Nephron progenitor cell (in vitro differentiated cells): ENCODE measurements at regions not wholly inside any gene's neighbourhood (a gene's known extent, or its start where the extent isn't known, plus 50 kb on each side); places are given as distances from the start of the nearest gene placed in this dataset.

Experiments used
- DNase-seq: peaks from one replicate; pipeline ENCODE4 v3.0.0; 2021
- H3K27ac Mint-ChIP-seq: 2 replicates; pipeline ENCODE4 v1.8.0; 2021; ENCODE audit warnings: mild to moderate bottlenecking, moderate library complexity, mixed read lengths
- H3K27me3 Mint-ChIP-seq: 2 replicates; pipeline ENCODE4 v1.8.0; 2021; ENCODE audit warnings: mild to moderate bottlenecking, low read depth, mixed read lengths; ENCODE audit not compliant: poor library complexity
- H3K36me3 Mint-ChIP-seq: 2 replicates; pipeline ENCODE4 v1.8.0; 2021; ENCODE audit warnings: low read depth, mixed read lengths
- H3K4me1 Mint-ChIP-seq: 2 replicates; pipeline ENCODE4 v1.8.0; 2021; ENCODE audit warnings: mixed read lengths
- H3K4me3 Mint-ChIP-seq: 2 replicates; pipeline ENCODE4 v1.8.0; 2021; ENCODE audit warnings: mild to moderate bottlenecking, moderate library complexity, mixed read lengths
- H3K9me3 Mint-ChIP-seq: 2 replicates; pipeline ENCODE4 v1.8.0; 2021; ENCODE audit warnings: mild to moderate bottlenecking, moderate library complexity, mixed read lengths
- CTCF ChIP-seq: fragments of 200-600 bp; sonication (generic); IDR thresholded peaks from 2 replicates; pipeline ENCODE4 v1.5.0; 2021; ENCODE audit warnings: antibody characterized with exemption

- H3K27me3 Mint-ChIP-seq, result peaks cover 7% of the 10 kb centered on the region
- peak overlapping the region; percentile 46 for H3K4me3 Mint-ChIP-seq
- H3K4me1 Mint-ChIP-seq, result peaks cover 66% of the 10 kb centered on the region
- H3K36me3 Mint-ChIP-seq, result peaks cover 17% of the 10 kb centered on the region
- peak overlapping the region; percentile 99 for H3K27ac Mint-ChIP-seq
- peaks cover 18% of the 10 kb centered on the region for H3K9me3 Mint-ChIP-seq
- DNase-seq, result no peak
- no peak for TF ChIP-seq CTCF
Observed at GRCh38 chr9:87141124-87141523, 193.8 kb upstream of the GAS1 start.

- Mint-ChIP-seq H3K36me3 (peaks cover 30% of the 10 kb centered on the region), H3K27ac (peak overlapping the region; percentile 19), H3K9me3 (peaks cover 44% of the 10 kb centered on the region), H3K27me3 (peaks cover 7% of the 10 kb centered on the region), H3K4me3 (peak overlapping the region; percentile 15), H3K4me1 (peaks cover 47% of the 10 kb centered on the region)
- DNase-seq, result no peak
- TF ChIP-seq CTCF, result no peak
Observed at GRCh38 chr9:87146933-87147332, 199.6 kb upstream of the GAS1 start.

GRCh38 chr9:87147839-87148238 lies 200.5 kb upstream of the GAS1 start:
- Mint-ChIP-seq H3K9me3 (peaks cover 44% of the 10 kb centered on the region), H3K4me1 (peaks cover 41% of the 10 kb centered on the region), H3K27me3 (peaks cover 7% of the 10 kb centered on the region), H3K36me3 (peaks cover 30% of the 10 kb centered on the region), H3K27ac (peak overlapping the region; percentile 96), H3K4me3 (peak overlapping the region; percentile 68)
- TF ChIP-seq CTCF, result no peak
- DNase-seq, result no peak

- DNase-seq, result peak; percentile 65
- Mint-ChIP-seq H3K27ac (peak overlapping the region; percentile 96), H3K27me3 (peaks cover 7% of the 10 kb centered on the region), H3K4me3 (peak overlapping the region; percentile 68), H3K4me1 (peaks cover 41% of the 10 kb centered on the region), H3K9me3 (peaks cover 44% of the 10 kb centered on the region), H3K36me3 (peaks cover 30% of the 10 kb centered on the region)
- no peak for TF ChIP-seq CTCF
Observed at GRCh38 chr9:87148331-87149104, 201.2 kb upstream of the GAS1 start.

- no peak for TF ChIP-seq CTCF
- Mint-ChIP-seq H3K36me3 (peaks cover 29% of the 10 kb centered on the region), H3K4me1 (peaks cover 41% of the 10 kb centered on the region), H3K4me3 (no peak overlapping the region), H3K9me3 (peaks cover 46% of the 10 kb centered on the region), H3K27me3 (peaks cover 4% of the 10 kb centered on the region), H3K27ac (no peak overlapping the region)
- DNase-seq, result no peak
Observed at GRCh38 chr9:87149799-87150198, 202.5 kb upstream of the GAS1 start.

- H3K9me3 Mint-ChIP-seq, result peaks cover 31% of the 10 kb centered on the region
- no peak for TF ChIP-seq CTCF
- peaks cover 36% of the 10 kb centered on the region for H3K4me1 Mint-ChIP-seq
- peaks cover 11% of the 10 kb centered on the region for H3K36me3 Mint-ChIP-seq
- no peak for DNase-seq
- H3K27me3 Mint-ChIP-seq, result peaks cover 8% of the 10 kb centered on the region
- no peak overlapping the region for H3K27ac Mint-ChIP-seq
- no peak overlapping the region for H3K4me3 Mint-ChIP-seq
Observed at GRCh38 chr9:87152256-87152655, 204.9 kb upstream of the GAS1 start.
